NCI-H446 (cell line): ENCODE measurements at regions not wholly inside any gene's neighbourhood (a gene's known extent, or its start where the extent isn't known, plus 50 kb on each side); places are given as distances from the start of the nearest gene placed in this dataset.

Experiments used
- DNase-seq, 2 experiments: peaks; one replicate each; lab custom pipeline; 2025; lab: John Stamatoyannopoulos, UW

- DNase-seq, result no peak
Measured at GRCh38 chr9:89837934-89838310, 233.1 kb downstream of the GADD45G start.

- DNase-seq, result no peak
Measured at GRCh38 chr9:89838621-89839020, 233.8 kb downstream of the GADD45G start.

GRCh38 chr9:89839449-89839848, 234.6 kb downstream of the GADD45G start:
- no peak for DNase-seq

GRCh38 chr9:89839952-89840351, 235.1 kb downstream of the GADD45G start:
- DNase-seq, result no peak

GRCh38 chr9:89841456-89841855, 236.6 kb downstream of the GADD45G start:
- no peak for DNase-seq

GRCh38 chr9:89842267-89842768, 237.5 kb downstream of the GADD45G start:
- DNase-seq, result no peak

GRCh38 chr9:89843074-89843473, 238.3 kb downstream of the GADD45G start:
- DNase-seq, result no peak

- DNase-seq, result no peak
Measured at GRCh38 chr9:89843591-89843990, 238.8 kb downstream of the GADD45G start.

GRCh38 chr9:89844075-89844474, 239.3 kb downstream of the GADD45G start:
- no peak for DNase-seq

- DNase-seq, result no peak
Measured at GRCh38 chr9:89844535-89844934, 239.7 kb downstream of the GADD45G start.

- no peak for DNase-seq
Measured at GRCh38 chr9:89845321-89845720, 240.5 kb downstream of the GADD45G start.

GRCh38 chr9:89845862-89846261, 241.1 kb downstream of the GADD45G start:
- DNase-seq, result no peak

GRCh38 chr9:89848060-89849040, 243.5 kb downstream of the GADD45G start:
- DNase-seq, result no peak

GRCh38 chr9:89849096-89849495, 244.3 kb downstream of the GADD45G start:
- DNase-seq, result no peak

GRCh38 chr9:89850153-89850552, 245.3 kb downstream of the GADD45G start:
- no peak for DNase-seq

- peak in 1 of 2 experiments; percentile 35 for DNase-seq
Measured at GRCh38 chr9:89850631-89851325, 246.0 kb downstream of the GADD45G start.

GRCh38 chr9:89853161-89853560, 248.3 kb downstream of the GADD45G start:
- no peak for DNase-seq

GRCh38 chr9:89853931-89854330, 249.1 kb downstream of the GADD45G start:
- no peak for DNase-seq

GRCh38 chr9:89854715-89855475, 250.1 kb downstream of the GADD45G start:
- DNase-seq, result no peak

- DNase-seq, result peak in 1 of 2 experiments; percentile 4
Measured at GRCh38 chr9:89856296-89856695, 251.5 kb downstream of the GADD45G start.

GRCh38 chr9:89856950-89857349, 252.1 kb downstream of the GADD45G start:
- peak in 1 of 2 experiments; percentile 45 for DNase-seq

- peak in 1 of 2 experiments; percentile 48 for DNase-seq
Measured at GRCh38 chr9:89859842-89860241, 255.0 kb downstream of the GADD45G start.
